NCI-H187 treated with DMSO at 0.1 percent for 48 hours (cell line): ENCODE measurements at regions not wholly inside any gene's neighbourhood (a gene's known extent, or its start where the extent isn't known, plus 50 kb on each side); places are given as distances from the start of the nearest gene placed in this dataset.

Experiments
- DNase-seq: peaks from one replicate; lab custom pipeline; 2025; lab: John Stamatoyannopoulos, UW

GRCh38 chr20:63100926-63101699 is 94.3 kb upstream of the BHLHE23 start:
- no peak for DNase-seq

GRCh38 chr20:63100174-63100925 is 93.6 kb upstream of the BHLHE23 start:
- DNase-seq: no peak

DNA sequence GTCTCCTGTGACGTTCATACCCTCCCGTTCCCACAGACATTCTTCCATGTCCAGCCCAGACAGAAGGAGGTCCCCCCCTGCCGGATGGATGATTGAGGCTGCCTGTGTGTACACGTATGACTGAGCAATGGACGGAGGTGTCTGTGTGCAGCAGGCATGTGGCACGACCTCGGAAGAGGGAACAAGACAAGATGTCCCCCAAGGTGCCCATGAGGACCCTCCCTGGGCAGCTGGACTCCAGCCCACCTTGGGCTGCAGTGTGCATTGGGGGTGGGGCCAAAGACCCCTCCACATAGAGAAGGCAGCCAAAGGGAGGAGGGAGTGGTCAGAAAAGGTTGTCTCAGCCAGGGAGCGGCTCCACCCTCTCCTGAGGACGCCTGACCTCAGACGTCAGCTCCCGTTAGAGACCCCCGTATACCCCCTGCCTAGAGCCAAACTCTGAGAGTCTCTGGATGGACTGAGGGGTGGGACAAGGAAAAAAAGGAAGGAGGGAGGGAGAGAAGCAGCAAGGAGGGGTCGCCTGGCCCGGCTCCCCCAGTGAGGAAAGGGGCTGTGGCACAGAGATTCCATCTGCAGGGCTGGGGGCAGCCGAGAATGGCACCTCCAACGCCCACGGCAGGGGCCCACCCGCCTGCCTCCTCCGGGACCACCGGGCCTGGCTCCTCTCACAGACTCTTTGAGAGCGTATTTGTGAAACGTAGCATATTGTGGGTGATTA is 92.9 kb upstream of the BHLHE23 start:
- DNase-seq: no peak

GRCh38 chr20:63098195-63098810 is 91.5 kb upstream of the BHLHE23 start:
- DNase-seq: no peak

GRCh38 chr20:63097336-63097831 is 90.6 kb upstream of the BHLHE23 start:
- DNase-seq: no peak

DNA sequence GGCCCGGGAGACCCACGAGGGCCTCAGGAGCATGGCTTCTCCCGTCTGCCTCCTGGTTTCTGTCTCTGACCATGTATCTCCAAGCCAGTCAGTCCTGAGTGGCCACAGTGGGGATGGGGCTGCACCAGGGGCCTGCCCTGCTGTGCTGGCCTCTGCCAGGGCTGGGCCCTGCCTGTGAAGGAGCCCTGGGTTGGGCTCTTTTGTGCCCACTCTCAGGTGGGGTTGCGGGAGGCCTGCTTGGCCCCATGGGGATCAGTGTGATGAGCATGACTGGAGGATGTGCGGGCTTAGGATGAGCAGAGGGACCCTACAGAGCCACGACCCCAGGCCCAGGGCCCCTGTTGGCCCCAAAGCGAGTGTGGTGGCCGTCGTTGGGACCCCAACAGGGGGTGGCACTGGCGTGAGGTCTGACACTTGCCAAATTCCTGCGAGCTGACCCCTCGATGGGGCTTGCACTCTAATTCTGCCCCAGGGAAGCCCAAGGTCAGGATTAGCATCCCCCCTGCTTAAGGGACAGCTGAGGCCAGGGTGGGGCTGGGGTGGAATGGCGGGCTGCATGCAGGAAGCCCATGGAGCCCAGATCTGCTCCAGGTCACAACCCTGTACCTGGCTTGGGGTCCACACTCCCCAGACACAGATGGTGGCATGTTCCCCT is 90.0 kb upstream of the BHLHE23 start:
- no peak for DNase-seq

- DNase-seq: no peak
Measured at GRCh38 chr20:63095718-63096654, 89.2 kb upstream of the BHLHE23 start.

GRCh38 chr20:63094767-63095499 is 88.2 kb upstream of the BHLHE23 start:
- no peak for DNase-seq

DNA sequence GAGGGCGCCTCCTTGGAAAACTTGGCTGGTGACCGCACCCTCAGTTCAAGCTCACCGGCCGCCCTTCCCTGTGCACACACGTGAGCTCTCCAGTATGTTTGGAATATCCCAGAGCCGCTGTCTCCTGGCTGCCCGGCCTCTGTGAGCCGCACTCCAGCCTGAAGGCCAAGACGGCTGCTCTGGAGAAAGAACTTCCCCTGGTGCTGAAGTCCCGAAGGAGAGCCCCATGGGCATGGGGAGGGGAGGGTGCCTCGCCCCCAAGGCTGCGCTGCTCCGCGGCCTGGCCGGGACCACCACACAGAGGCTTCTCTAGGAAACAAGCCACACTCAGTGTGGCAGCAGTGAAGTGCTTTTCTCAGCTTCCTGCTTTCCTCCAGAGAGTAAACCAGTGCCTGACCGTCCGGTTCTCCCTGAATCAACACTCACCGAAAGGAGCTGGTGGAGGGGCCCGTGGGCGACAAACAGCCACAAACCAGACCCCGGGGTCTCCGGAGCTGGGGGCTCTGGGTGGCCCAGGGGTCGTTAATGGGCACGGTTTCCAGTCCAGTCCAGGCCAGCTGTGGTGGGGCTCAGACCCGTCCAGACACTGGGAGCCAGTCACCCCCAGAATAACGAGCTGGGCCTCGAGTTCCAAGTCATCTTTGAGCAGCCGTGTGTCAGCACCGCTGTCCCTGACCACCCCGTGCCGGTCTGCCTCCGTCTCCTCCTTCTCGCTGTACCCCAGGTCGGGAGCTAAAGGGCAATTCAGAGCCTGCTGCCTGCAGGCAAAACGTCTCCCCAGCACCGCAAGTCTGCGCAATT is 87.4 kb upstream of the BHLHE23 start:
- no peak for DNase-seq

GRCh38 chr20:63092660-63093215 is 86.0 kb upstream of the BHLHE23 start:
- DNase-seq: no peak

GRCh38 chr20:63091901-63092659 is 85.3 kb upstream of the BHLHE23 start:
- DNase-seq: no peak

DNA sequence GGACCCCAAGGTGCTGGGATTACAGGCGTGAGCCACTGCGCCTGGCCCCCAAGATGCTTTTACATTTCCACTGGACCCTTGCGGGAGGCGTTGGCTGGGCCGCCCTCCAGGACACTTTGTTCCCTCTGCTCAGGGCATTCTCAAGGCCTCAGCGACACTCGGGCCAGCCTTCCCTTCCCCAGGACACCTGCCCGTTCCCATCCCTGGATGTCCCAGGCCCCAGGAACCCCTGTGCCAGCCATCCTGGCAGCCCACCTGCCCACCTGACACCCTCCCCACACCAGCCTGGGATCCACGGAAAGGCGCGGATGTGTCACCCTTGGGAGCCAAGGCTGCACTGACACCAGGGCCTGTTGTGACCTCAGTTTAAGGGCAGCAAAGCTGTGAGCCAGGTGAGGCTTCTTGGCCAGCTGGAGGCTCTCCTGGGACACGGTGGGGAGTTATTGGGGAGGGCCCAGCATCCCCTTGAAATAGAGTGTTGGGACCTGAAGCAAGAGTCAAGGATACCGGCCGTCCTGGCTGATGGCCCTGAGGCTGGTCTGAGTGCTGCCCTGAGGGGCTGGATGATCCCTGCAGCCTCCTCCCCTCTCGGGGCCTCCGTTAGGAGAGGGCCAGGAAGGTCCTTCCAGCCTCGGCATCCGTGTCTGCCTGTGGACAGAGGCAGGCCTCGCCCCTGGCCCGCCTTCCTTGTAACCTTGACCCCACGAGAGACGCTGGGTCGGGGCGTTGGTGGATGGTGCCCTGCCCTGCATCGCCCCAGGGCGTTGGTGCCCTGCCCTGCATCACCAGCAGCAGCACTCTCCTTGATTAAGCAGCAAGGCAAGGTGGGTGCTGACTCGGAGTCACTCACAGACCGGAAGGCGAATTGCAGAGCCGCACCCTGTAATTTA is 84.2 kb upstream of the BHLHE23 start:
- no peak for DNase-seq

GRCh38 chr20:63090052-63090451 is 83.3 kb upstream of the BHLHE23 start:
- no peak for DNase-seq

DNA sequence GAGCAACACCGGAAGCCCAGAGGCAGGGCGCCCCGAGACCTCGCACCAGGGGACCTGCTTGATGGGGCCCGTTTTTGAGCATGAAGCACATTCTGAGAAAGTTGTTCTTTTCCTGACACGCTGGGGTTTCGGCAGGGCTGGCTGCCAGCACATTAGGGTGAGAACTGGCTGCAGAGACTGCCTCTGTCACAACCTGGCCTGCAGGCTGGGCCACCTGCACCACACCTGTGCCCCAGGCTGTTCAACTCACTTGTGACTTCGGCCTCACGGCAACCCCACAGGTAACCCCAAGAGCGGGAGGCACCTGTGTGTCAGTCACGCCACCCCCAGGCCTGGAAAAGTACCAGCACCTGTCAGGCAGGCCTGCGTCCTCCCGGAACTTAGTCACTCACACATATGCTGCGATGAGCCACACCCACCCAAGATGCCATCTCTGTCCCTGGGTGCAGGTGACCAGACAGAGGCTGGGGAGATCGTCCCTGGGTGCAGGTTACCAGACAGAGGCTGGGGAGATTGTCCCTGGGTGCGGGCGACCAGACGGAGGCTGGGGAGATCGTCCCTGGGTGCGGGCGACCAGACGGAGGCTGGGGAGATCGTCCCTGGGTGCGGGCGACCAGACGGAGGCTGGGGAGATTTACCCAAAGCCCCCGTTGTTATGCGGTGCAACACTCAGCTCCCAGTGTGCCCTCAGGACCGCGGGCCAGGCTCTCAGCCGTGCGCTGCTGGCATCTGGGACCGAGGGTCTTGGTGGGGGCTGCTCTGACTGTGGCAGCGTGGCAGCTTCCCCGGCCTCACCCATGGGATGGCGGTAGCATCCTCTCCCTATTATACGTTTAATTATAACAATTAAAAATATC is 82.5 kb upstream of the BHLHE23 start:
- DNase-seq: no peak

- no peak for DNase-seq
Measured at GRCh38 chr20:63087872-63088680, 81.3 kb upstream of the BHLHE23 start.
